ENCODE measurements at regions not wholly inside any gene's neighbourhood (a gene's known extent, or its start where the extent isn't known, plus 50 kb on each side); places are given as distances from the start of the nearest gene placed in this dataset.

DNA sequence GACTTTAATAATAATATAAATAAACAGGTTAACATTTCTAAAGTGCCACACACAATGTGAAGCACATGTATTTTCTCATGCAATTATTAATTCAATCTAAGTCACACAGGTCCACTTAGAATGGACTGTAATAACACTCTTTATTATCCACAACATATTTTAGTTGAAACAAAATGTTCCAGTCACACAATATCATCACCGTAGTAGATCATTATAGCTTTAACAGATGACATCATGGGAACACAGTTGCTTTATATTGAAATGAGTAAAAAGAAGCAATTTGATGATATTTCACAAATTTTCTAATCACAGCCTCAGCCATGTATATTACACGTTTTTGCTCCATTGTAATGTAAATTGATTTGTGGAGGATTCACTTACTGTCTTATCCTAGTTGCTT is 266.3 kb downstream of the MEIS1 start:
- no peaks in the 10 kb centered on the region for H3K79me2 ChIP-seq (replicated peaks; ENCODE audit: insufficient read depth, low read length)
- no peaks in the 10 kb centered on the region for H4K20me1 ChIP-seq (ENCODE audit: insufficient read depth)
- H2AFZ ChIP-seq (ENCODE audit: low read depth, low read length): no peak overlapping the region
- no peak overlapping the region for H3K9ac ChIP-seq (ENCODE audit: low read length)
- H3K36me3 ChIP-seq (ENCODE audit: insufficient read depth, low read length): no peaks in the 10 kb centered on the region
- H3K27me3 ChIP-seq (ENCODE audit: insufficient read depth, low read depth, low read length): no peaks in the 10 kb centered on the region
- no peak overlapping the region for H3K27ac ChIP-seq (ENCODE audit: low read length)
- TF ChIP-seq RAD21 (conservative IDR thresholded peaks at IDR 0.05): no peak
- TF ChIP-seq, protein P1, sequence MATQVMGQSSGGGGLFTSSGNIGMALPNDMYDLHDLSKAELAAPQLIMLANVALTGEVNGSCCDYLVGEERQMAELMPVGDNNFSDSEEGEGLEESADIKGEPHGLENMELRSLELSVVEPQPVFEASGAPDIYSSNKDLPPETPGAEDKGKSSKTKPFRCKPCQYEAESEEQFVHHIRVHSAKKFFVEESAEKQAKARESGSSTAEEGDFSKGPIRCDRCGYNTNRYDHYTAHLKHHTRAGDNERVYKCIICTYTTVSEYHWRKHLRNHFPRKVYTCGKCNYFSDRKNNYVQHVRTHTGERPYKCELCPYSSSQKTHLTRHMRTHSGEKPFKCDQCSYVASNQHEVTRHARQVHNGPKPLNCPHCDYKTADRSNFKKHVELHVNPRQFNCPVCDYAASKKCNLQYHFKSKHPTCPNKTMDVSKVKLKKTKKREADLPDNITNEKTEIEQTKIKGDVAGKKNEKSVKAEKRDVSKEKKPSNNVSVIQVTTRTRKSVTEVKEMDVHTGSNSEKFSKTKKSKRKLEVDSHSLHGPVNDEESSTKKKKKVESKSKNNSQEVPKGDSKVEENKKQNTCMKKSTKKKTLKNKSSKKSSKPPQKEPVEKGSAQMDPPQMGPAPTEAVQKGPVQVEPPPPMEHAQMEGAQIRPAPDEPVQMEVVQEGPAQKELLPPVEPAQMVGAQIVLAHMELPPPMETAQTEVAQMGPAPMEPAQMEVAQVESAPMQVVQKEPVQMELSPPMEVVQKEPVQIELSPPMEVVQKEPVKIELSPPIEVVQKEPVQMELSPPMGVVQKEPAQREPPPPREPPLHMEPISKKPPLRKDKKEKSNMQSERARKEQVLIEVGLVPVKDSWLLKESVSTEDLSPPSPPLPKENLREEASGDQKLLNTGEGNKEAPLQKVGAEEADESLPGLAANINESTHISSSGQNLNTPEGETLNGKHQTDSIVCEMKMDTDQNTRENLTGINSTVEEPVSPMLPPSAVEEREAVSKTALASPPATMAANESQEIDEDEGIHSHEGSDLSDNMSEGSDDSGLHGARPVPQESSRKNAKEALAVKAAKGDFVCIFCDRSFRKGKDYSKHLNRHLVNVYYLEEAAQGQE (IDR thresholded peaks at IDR 0.05; ENCODE audit: borderline replicate concordance): no peak
- no peak for TF ChIP-seq EZH2 (IDR thresholded peaks at IDR 0.05; ENCODE audit: borderline replicate concordance, insufficient read depth, low read length, poor library complexity, severe bottlenecking)
- TF ChIP-seq MXI1 (conservative IDR thresholded peaks at IDR 0.05; ENCODE audit: poor library complexity, severe bottlenecking): no peak
- no peak for TF ChIP-seq EP300 (conservative IDR thresholded peaks at IDR 0.05; ENCODE audit: poor library complexity, severe bottlenecking)
- no peak for TF ChIP-seq TAF1 (IDR thresholded peaks at IDR 0.05; ENCODE audit: low read depth)
- no peak for TF ChIP-seq SMC3 (conservative IDR thresholded peaks at IDR 0.05; ENCODE audit: poor library complexity)
- no peak for TF ChIP-seq POLR2AphosphoS5 (IDR thresholded peaks at IDR 0.05)
- TF ChIP-seq, protein P2, sequence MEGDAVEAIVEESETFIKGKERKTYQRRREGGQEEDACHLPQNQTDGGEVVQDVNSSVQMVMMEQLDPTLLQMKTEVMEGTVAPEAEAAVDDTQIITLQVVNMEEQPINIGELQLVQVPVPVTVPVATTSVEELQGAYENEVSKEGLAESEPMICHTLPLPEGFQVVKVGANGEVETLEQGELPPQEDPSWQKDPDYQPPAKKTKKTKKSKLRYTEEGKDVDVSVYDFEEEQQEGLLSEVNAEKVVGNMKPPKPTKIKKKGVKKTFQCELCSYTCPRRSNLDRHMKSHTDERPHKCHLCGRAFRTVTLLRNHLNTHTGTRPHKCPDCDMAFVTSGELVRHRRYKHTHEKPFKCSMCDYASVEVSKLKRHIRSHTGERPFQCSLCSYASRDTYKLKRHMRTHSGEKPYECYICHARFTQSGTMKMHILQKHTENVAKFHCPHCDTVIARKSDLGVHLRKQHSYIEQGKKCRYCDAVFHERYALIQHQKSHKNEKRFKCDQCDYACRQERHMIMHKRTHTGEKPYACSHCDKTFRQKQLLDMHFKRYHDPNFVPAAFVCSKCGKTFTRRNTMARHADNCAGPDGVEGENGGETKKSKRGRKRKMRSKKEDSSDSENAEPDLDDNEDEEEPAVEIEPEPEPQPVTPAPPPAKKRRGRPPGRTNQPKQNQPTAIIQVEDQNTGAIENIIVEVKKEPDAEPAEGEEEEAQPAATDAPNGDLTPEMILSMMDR (IDR thresholded peaks at IDR 0.05; ENCODE audit: poor library complexity, severe bottlenecking): no peak
- no peaks in the 10 kb centered on the region for H3K9me2 ChIP-seq (ENCODE audit: insufficient read depth, low read length)
- no peak overlapping the region for H3K4me2 ChIP-seq (ENCODE audit: low read length)
- H3F3A ChIP-seq (ENCODE audit: insufficient read depth, low read length, poor library complexity, severe bottlenecking): no peaks in the 10 kb centered on the region
- H3K9me3 ChIP-seq (ENCODE audit: low read length): no peaks in the 10 kb centered on the region
- no peak overlapping the region for H3K4me3 ChIP-seq (ENCODE audit: low read length)

GRCh38 chr2:66701656-66702055 is 266.7 kb downstream of the MEIS1 start:
- Histone ChIP-seq H3F3A (ENCODE audit: insufficient read depth, low read length, poor library complexity, severe bottlenecking) (no peaks in the 10 kb centered on the region), H2AFZ (ENCODE audit: low read depth, low read length) (no peak overlapping the region), H3K9ac (ENCODE audit: low read length) (no peak overlapping the region), H3K9me2 (ENCODE audit: insufficient read depth, low read length) (no peaks in the 10 kb centered on the region), H3K9me3 (ENCODE audit: low read length) (no peaks in the 10 kb centered on the region), H4K20me1 (ENCODE audit: insufficient read depth) (no peaks in the 10 kb centered on the region), H3K4me2 (ENCODE audit: low read length) (no peak overlapping the region), H3K27ac (ENCODE audit: low read length) (no peak overlapping the region), H3K79me2 (replicated peaks; ENCODE audit: insufficient read depth, low read length) (no peaks in the 10 kb centered on the region), H3K4me3 (ENCODE audit: low read length) (no peak overlapping the region), H3K36me3 (ENCODE audit: insufficient read depth, low read length) (no peaks in the 10 kb centered on the region), H3K27me3 (ENCODE audit: insufficient read depth, low read depth, low read length) (no peaks in the 10 kb centered on the region)
- TF ChIP-seq RAD21 (conservative IDR thresholded peaks at IDR 0.05) (no peak), MXI1 (conservative IDR thresholded peaks at IDR 0.05; ENCODE audit: poor library complexity, severe bottlenecking) (no peak), EZH2 (IDR thresholded peaks at IDR 0.05; ENCODE audit: borderline replicate concordance, insufficient read depth, low read length, poor library complexity, severe bottlenecking) (no peak), EP300 (conservative IDR thresholded peaks at IDR 0.05; ENCODE audit: poor library complexity, severe bottlenecking) (no peak), TAF1 (IDR thresholded peaks at IDR 0.05; ENCODE audit: low read depth) (no peak), SMC3 (conservative IDR thresholded peaks at IDR 0.05; ENCODE audit: poor library complexity) (no peak), POLR2AphosphoS5 (IDR thresholded peaks at IDR 0.05) (no peak)
- TF ChIP-seq, protein P2 (IDR thresholded peaks at IDR 0.05; ENCODE audit: poor library complexity, severe bottlenecking): no peak
- TF ChIP-seq, protein P1 (IDR thresholded peaks at IDR 0.05; ENCODE audit: borderline replicate concordance): no peak
